SK-N-SH (cell line): ENCODE measurements at regions not wholly inside any gene's neighbourhood (a gene's known extent, or its start where the extent isn't known, plus 50 kb on each side); places are given as distances from the start of the nearest gene placed in this dataset.

Experiments
- CTCF ChIA-PET: fragments of 300-600, 350-600 bp; formaldehyde crosslinking; extraction: SDS; loops from one replicate; lab custom pipeline; 2021; lab: Yijun Ruan, JAX
- POLR2A ChIA-PET: fragments of 350-600 bp; sonication (Branson Sonifier 250); formaldehyde crosslinking; extraction: SDS; loops from one replicate; lab custom pipeline; 2020; ENCODE audit warnings: antibody characterized with exemption, inconsistent platforms; lab: Yijun Ruan, JAX
- DNase-seq: peaks from one replicate; pipeline ENCODE4 v3.0.0; 2012
- H2AFZ ChIP-seq: fragments of 200-600 bp; sonication (generic); 2 replicates; pipeline ENCODE4 v1.8.1; 2016; ENCODE audit warnings: antibody characterized with exemption, mild to moderate bottlenecking, low read depth
- H3F3A ChIP-seq: fragments of 200-600 bp; sonication (generic); replicated peaks from 2 replicates; pipeline ENCODE3; 2016; ENCODE audit warnings: antibody characterized with exemption, mild to moderate bottlenecking; ENCODE audit not compliant: insufficient read depth
- H3K27ac ChIP-seq, 2 experiments: fragments of 200-500 bp in 1 of 2; fragments of 200-600 bp in 1 of 2; sonication (Bioruptor generic) in 1 of 2; sonication (generic), shearing (Covaris generic) in 1 of 2; 2 replicates each; pipeline versions ENCODE4 v1.5.1 to v1.6.1; 2014 to 2016; ENCODE audit warnings: low read depth in 2 of 2, inconsistent platforms in 1 of 2, low read length in 1 of 2, mild to moderate bottlenecking in 1 of 2, mixed read lengths in 1 of 2
- H3K27me3 ChIP-seq: fragments of 200-600 bp; sonication (generic), shearing (Covaris generic); 2 replicates; pipeline ENCODE4 v1.6.1; 2016; ENCODE audit warnings: mixed run types; ENCODE audit not compliant: insufficient read depth
- H3K36me3 ChIP-seq, 2 experiments: fragments of 200-500 bp in 1 of 2; fragments of 200-600 bp in 1 of 2; sonication (Bioruptor generic) in 1 of 2; sonication (generic) in 1 of 2; replicated peaks in 1 of 2; 2 replicates each; pipeline versions ENCODE3 to v1.5.1; 2014 to 2016; ENCODE audit warnings: low read length in 1 of 2, mild to moderate bottlenecking in 1 of 2; ENCODE audit not compliant: insufficient read depth in 2 of 2, control insufficient read depth in 1 of 2
- H3K4me1 ChIP-seq, 2 experiments: fragments of 200-500 bp in 1 of 2; fragments of 200-600 bp in 1 of 2; sonication (Bioruptor generic) in 1 of 2; sonication (generic), shearing (Covaris generic) in 1 of 2; 2 replicates each; pipeline versions ENCODE4 v1.5.1 to v1.6.1; 2014 to 2016; ENCODE audit warnings: low read depth in 1 of 2, low read length in 1 of 2, mixed run types in 1 of 2; ENCODE audit not compliant: insufficient read depth in 2 of 2, control insufficient read depth in 1 of 2
- H3K4me2 ChIP-seq: fragments of 200-600 bp; sonication (generic), shearing (Covaris generic); 2 replicates; pipeline ENCODE4 v1.6.1; 2017; ENCODE audit warnings: mixed run types
- H3K4me3 ChIP-seq, 2 experiments: fragments of 200-500 bp in 1 of 2; fragments of 200-600 bp in 1 of 2; sonication (Bioruptor generic) in 1 of 2; sonication (generic), shearing (Covaris generic) in 1 of 2; 2 replicates each; pipeline versions ENCODE4 v1.5.1 to v1.8.1; 2014 to 2016; ENCODE audit warnings: low read depth in 2 of 2, inconsistent platforms in 1 of 2, low read length in 1 of 2, mild to moderate bottlenecking in 1 of 2, mixed read lengths in 1 of 2, moderate library complexity in 1 of 2
- H3K79me2 ChIP-seq: fragments of 200-600 bp; sonication (generic); 2 replicates; pipeline ENCODE4 v1.8.1; 2017; ENCODE audit warnings: mild to moderate bottlenecking; ENCODE audit not compliant: insufficient read depth
- H3K9ac ChIP-seq: fragments of 200-600 bp; sonication (generic); 2 replicates; pipeline ENCODE4 v1.6.1; 2017; ENCODE audit warnings: mixed run types
- H3K9me2 ChIP-seq: fragments of 200-600 bp; sonication (generic); 2 replicates; pipeline ENCODE4 v1.6.1; 2017; ENCODE audit warnings: mixed run types
- H3K9me3 ChIP-seq: fragments of 200-600 bp; sonication (generic); 2 replicates; pipeline ENCODE4 v1.6.1; 2017; ENCODE audit warnings: mixed run types, mild to moderate bottlenecking, moderate library complexity
- H4K20me1 ChIP-seq: fragments of 200-600 bp; sonication (generic); 2 replicates; pipeline ENCODE4 v1.6.1; 2017; ENCODE audit warnings: mild to moderate bottlenecking, mixed run types; ENCODE audit not compliant: insufficient read depth
- CHD2 ChIP-seq: fragments of 150-350 bp; IDR thresholded peaks from 2 replicates; pipeline ENCODE4 v1.6.1; 2018; ENCODE audit warnings: low read length; ENCODE audit not compliant: partially characterized antibody
- ELF1 ChIP-seq: IDR thresholded peaks from 2 replicates; pipeline ENCODE4 v1.4.0; 2012
- EP300 ChIP-seq, 2 experiments: IDR thresholded peaks; 2 replicates each; pipeline versions ENCODE4 v1.4.0 to v1.6.1; 2012; ENCODE audit warnings: borderline replicate concordance in 1 of 2, low read depth in 1 of 2, low read length in 1 of 2
- FOSL2 ChIP-seq: IDR thresholded peaks from 2 replicates; pipeline ENCODE4 v1.4.0; 2012; ENCODE audit warnings: low read depth, mild to moderate bottlenecking, moderate library complexity, borderline replicate concordance
- FOXJ3 ChIP-seq: sonication (generic); formaldehyde crosslinking; IDR thresholded peaks from 2 replicates; pipeline ENCODE4 v1.5.1; 2020; ENCODE audit warnings: mild to moderate bottlenecking, missing genetic modification reagents
- FOXM1 ChIP-seq: IDR thresholded peaks from 2 replicates; pipeline ENCODE4 v1.4.0; 2012; ENCODE audit warnings: low read depth, mild to moderate bottlenecking
- GABPA ChIP-seq: IDR thresholded peaks from 2 replicates; pipeline ENCODE4 v1.4.0; 2012; ENCODE audit warnings: low read depth, mild to moderate bottlenecking
- NFIC ChIP-seq: IDR thresholded peaks from 2 replicates; pipeline ENCODE4 v1.4.0; 2012; ENCODE audit warnings: borderline replicate concordance
- NRF1 ChIP-seq: IDR thresholded peaks from 2 replicates; pipeline ENCODE4 v1.6.1; 2012; ENCODE audit warnings: low read depth, mild to moderate bottlenecking, low read length
- TEAD4 ChIP-seq: IDR thresholded peaks from 2 replicates; pipeline ENCODE4 v1.4.0; 2012; ENCODE audit warnings: mild to moderate bottlenecking, borderline replicate concordance; ENCODE audit not compliant: insufficient read depth
- YY1 ChIP-seq: IDR thresholded peaks from 2 replicates; pipeline ENCODE4 v1.4.0; 2012; ENCODE audit warnings: low read depth, mild to moderate bottlenecking
- WGBS: methylation state at CpG from one replicate; pipeline ENCODE4 v1.1.6; 2017; ENCODE audit warnings: low lambda C conversion rate; 5-methylcytosine and 5-hydroxymethylcytosine counted together
- TF ChIP-seq, protein P1 (sequence below): IDR thresholded peaks from 2 replicates; pipeline ENCODE4 v1.6.1; 2012; ENCODE audit warnings: mild to moderate bottlenecking, low read depth, low read length, moderate library complexity
- TF ChIP-seq, protein P2 (sequence below): fragments of 150-350 bp; IDR thresholded peaks from 2 replicates; pipeline ENCODE4 v1.6.1; 2016; ENCODE audit warnings: mild to moderate bottlenecking, low read depth, low read length
- TF ChIP-seq, protein P3 (sequence below): fragments of 200-600 bp; sonication (generic); IDR thresholded peaks from 2 replicates; pipeline ENCODE4 v1.6.1; 2017; ENCODE audit warnings: antibody characterized with exemption, mild to moderate bottlenecking, moderate library complexity

DNA sequence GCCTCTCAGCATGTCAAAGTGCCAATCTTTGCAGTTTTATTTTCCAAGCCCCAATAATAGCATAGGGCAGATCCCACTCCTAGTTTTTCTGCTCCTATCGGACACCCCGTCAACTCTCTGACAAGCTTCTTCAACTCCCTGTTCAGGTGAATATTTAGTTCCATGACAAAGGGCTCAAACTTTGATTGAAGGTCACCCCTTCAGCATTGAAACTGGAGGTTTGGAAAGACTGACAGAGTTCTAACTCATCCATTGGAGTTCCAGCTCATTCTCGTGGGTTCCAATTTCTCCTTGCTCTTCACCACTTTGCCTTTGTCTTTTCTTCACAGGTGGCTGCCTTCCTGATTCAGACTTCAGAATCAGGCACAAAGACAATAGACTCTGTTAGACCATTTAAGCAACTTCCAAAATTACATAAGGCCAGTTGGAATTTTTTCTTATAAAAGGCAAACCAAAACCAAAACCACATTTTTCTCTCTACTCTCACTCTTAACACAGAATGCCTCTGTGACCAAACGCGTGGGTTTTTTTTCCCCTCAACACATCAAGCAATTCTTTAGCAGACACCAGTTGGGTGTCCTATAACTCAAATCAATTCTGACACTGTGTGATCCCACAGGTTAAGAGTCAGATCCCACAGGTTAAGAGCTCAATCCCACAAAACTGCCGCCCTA, 169.3 kb upstream of the USP25 start:
- no peak for DNase-seq
- no peak overlapping the region for H3K9ac ChIP-seq
- TF ChIP-seq NRF1 (no peak), TEAD4 (no peak), FOXM1 (no peak), CHD2 (no peak), YY1 (no peak), NFIC (no peak), EP300 (IDR thresholded peaks at IDR 0.05; ENCODE audit: borderline replicate concordance in 1 of 2, low read depth in 1 of 2, low read length in 1 of 2) (no peak)
- TF ChIP-seq, protein P1, sequence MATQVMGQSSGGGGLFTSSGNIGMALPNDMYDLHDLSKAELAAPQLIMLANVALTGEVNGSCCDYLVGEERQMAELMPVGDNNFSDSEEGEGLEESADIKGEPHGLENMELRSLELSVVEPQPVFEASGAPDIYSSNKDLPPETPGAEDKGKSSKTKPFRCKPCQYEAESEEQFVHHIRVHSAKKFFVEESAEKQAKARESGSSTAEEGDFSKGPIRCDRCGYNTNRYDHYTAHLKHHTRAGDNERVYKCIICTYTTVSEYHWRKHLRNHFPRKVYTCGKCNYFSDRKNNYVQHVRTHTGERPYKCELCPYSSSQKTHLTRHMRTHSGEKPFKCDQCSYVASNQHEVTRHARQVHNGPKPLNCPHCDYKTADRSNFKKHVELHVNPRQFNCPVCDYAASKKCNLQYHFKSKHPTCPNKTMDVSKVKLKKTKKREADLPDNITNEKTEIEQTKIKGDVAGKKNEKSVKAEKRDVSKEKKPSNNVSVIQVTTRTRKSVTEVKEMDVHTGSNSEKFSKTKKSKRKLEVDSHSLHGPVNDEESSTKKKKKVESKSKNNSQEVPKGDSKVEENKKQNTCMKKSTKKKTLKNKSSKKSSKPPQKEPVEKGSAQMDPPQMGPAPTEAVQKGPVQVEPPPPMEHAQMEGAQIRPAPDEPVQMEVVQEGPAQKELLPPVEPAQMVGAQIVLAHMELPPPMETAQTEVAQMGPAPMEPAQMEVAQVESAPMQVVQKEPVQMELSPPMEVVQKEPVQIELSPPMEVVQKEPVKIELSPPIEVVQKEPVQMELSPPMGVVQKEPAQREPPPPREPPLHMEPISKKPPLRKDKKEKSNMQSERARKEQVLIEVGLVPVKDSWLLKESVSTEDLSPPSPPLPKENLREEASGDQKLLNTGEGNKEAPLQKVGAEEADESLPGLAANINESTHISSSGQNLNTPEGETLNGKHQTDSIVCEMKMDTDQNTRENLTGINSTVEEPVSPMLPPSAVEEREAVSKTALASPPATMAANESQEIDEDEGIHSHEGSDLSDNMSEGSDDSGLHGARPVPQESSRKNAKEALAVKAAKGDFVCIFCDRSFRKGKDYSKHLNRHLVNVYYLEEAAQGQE: no peak
- TF ChIP-seq, protein P2, sequence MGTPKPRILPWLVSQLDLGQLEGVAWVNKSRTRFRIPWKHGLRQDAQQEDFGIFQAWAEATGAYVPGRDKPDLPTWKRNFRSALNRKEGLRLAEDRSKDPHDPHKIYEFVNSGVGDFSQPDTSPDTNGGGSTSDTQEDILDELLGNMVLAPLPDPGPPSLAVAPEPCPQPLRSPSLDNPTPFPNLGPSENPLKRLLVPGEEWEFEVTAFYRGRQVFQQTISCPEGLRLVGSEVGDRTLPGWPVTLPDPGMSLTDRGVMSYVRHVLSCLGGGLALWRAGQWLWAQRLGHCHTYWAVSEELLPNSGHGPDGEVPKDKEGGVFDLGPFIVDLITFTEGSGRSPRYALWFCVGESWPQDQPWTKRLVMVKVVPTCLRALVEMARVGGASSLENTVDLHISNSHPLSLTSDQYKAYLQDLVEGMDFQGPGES: no peak
- H3K4me1 ChIP-seq: no peaks in the 10 kb centered on the region; a peak in 1 of 4 replicates
- no peak overlapping the region for H3K27ac ChIP-seq
- no peaks in the 10 kb centered on the region for H4K20me1 ChIP-seq
- H3K9me3 ChIP-seq: no peaks in the 10 kb centered on the region
- H3F3A ChIP-seq: no peaks in the 10 kb centered on the region
- H3K79me2 ChIP-seq: no peaks in the 10 kb centered on the region
- H3K4me3 ChIP-seq: no peak overlapping the region
- CTCF ChIA-PET: no interaction called here
- H2AFZ ChIP-seq: no peak overlapping the region
- H3K27me3 ChIP-seq: no peaks in the 10 kb centered on the region
- no peak overlapping the region for H3K4me2 ChIP-seq
- WGBS: 75% methylated on average over 6 of the region's 6 CpGs
- no peaks in the 10 kb centered on the region for H3K36me3 ChIP-seq
- no peaks in the 10 kb centered on the region for H3K9me2 ChIP-seq
- POLR2A ChIA-PET: no interaction called here

DNA sequence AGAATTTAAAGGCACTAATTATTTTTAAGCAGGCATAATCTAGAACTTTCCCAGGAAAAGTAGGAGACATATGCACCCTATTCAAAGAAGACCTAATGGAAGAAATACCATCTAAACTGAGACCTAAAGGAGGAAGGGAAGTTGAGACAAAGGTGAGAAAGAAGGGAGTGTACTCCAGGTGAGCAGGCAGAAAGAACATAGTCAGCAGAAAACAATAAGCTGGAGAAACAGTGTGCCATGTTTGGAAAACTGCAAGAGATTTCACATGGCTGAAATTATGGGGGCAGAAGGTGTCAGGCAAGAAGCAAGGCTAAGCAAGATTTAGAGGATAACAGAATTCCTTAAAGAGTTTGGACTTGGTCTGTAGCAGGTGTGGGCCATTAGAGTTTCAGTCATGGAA, 167.0 kb upstream of the USP25 start:
- H3F3A ChIP-seq: no peaks in the 10 kb centered on the region
- H3K4me2 ChIP-seq: no peak overlapping the region
- H3K27me3 ChIP-seq: no peaks in the 10 kb centered on the region
- no peaks in the 10 kb centered on the region for H3K9me2 ChIP-seq
- TF ChIP-seq ELF1 (no peak), NFIC (no peak), FOXJ3 (CRISPR knock-in tag) (no peak), FOSL2 (no peak), GABPA (no peak)
- TF ChIP-seq, protein P3, sequence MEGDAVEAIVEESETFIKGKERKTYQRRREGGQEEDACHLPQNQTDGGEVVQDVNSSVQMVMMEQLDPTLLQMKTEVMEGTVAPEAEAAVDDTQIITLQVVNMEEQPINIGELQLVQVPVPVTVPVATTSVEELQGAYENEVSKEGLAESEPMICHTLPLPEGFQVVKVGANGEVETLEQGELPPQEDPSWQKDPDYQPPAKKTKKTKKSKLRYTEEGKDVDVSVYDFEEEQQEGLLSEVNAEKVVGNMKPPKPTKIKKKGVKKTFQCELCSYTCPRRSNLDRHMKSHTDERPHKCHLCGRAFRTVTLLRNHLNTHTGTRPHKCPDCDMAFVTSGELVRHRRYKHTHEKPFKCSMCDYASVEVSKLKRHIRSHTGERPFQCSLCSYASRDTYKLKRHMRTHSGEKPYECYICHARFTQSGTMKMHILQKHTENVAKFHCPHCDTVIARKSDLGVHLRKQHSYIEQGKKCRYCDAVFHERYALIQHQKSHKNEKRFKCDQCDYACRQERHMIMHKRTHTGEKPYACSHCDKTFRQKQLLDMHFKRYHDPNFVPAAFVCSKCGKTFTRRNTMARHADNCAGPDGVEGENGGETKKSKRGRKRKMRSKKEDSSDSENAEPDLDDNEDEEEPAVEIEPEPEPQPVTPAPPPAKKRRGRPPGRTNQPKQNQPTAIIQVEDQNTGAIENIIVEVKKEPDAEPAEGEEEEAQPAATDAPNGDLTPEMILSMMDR: no peak
- no peaks in the 10 kb centered on the region for H4K20me1 ChIP-seq
- H3K9me3 ChIP-seq: no peaks in the 10 kb centered on the region
- no peak overlapping the region for H3K4me3 ChIP-seq
- H2AFZ ChIP-seq: no peak overlapping the region
- H3K27ac ChIP-seq: no peak overlapping the region
- ChIA-PET CTCF (interaction anchor here (1.9 kb wide), 1 partner anchor 10 kb away, joined by 5 read pairs; no protein-coding TSS in a partner anchor), POLR2A (no interaction called here)
- H3K4me1 ChIP-seq: peaks cover 0 to 7% of the 10 kb centered on the region in 2 experiments; a peak in 2 of 4 replicates
- DNase-seq: no peak
- H3K9ac ChIP-seq: no peak overlapping the region
- no peaks in the 10 kb centered on the region for H3K36me3 ChIP-seq
- no peaks in the 10 kb centered on the region for H3K79me2 ChIP-seq
